ENCODE measurements at regions not wholly inside any gene's neighbourhood (a gene's known extent, or its start where the extent isn't known, plus 50 kb on each side); places are given as distances from the start of the nearest gene placed in this dataset.

GRCh38 chr10:42921951-42922350 is 139.4 kb downstream of the BMS1 start:
- H3K27ac ChIP-seq (ENCODE audit: low read depth, low read length, poor library complexity, severe bottlenecking): no peak overlapping the region
- intact Hi-C loops (cut with micrococcal nuclease; ENCODE audit: unreplicated experiment): no loop called here
- no peaks in the 10 kb centered on the region for H3K36me3 ChIP-seq (ENCODE audit: insufficient read depth, low read length)

GRCh38 chr10:42924484-42924883 is 141.9 kb downstream of the BMS1 start:
- DNase-seq (ENCODE audit: low spot score): no peak
- no peaks in the 10 kb centered on the region for H3K36me3 ChIP-seq (ENCODE audit: insufficient read depth, low read length)
- H3K9me2 ChIP-seq (ENCODE audit: insufficient read depth, low read length): no peaks in the 10 kb centered on the region
- H3K27ac ChIP-seq (ENCODE audit: low read depth, low read length, poor library complexity, severe bottlenecking): no peak overlapping the region
- no peak overlapping the region for H2AFZ ChIP-seq (ENCODE audit: low read length)
- no peaks in the 10 kb centered on the region for H3K9me3 ChIP-seq (ENCODE audit: low read length)
- BruUV-seq (replicated peaks): no TSS peak
- ChIA-PET POLR2A (no interaction called here), CTCF (ENCODE audit: unreplicated experiment) (no interaction called here)
- no peaks in the 10 kb centered on the region for H3K4me1 ChIP-seq (ENCODE audit: insufficient read depth, low read length, poor library complexity, severe bottlenecking)
- H3K79me2 ChIP-seq (ENCODE audit: insufficient read depth, low read depth, low read length): no peaks in the 10 kb centered on the region
- no peaks in the 10 kb centered on the region for H4K20me1 ChIP-seq (ENCODE audit: insufficient read depth, low read length)
- TF ChIP-seq EZH2phosphoT487 (IDR thresholded peaks at IDR 0.05; ENCODE audit: borderline replicate concordance, low read depth, low read length): no peak
- TF ChIP-seq CTCF (conservative IDR thresholded peaks at IDR 0.05; ENCODE audit: low read length): no peak
- intact Hi-C loops (cut with micrococcal nuclease; ENCODE audit: unreplicated experiment): no loop called here
- H3K4me2 ChIP-seq (ENCODE audit: low read length): no peak overlapping the region
- H3K4me3 ChIP-seq (ENCODE audit: low read depth, low read length, poor library complexity, severe bottlenecking): no peak overlapping the region

More at GRCh38 chr10:42921951-42922350, 139.4 kb downstream of the BMS1 start:
- ChIA-PET POLR2A (no interaction called here), CTCF (ENCODE audit: unreplicated experiment) (no interaction called here)
- TF ChIP-seq EZH2phosphoT487 (IDR thresholded peaks at IDR 0.05; ENCODE audit: borderline replicate concordance, low read depth, low read length) (no peak), CTCF (conservative IDR thresholded peaks at IDR 0.05; ENCODE audit: low read length) (no peak)
- Histone ChIP-seq H2AFZ (ENCODE audit: low read length) (no peak overlapping the region), H3K79me2 (ENCODE audit: insufficient read depth, low read depth, low read length) (no peaks in the 10 kb centered on the region), H3K4me3 (ENCODE audit: low read depth, low read length, poor library complexity, severe bottlenecking) (no peak overlapping the region), H3K9me3 (ENCODE audit: low read length) (no peaks in the 10 kb centered on the region), H3K4me1 (ENCODE audit: insufficient read depth, low read length, poor library complexity, severe bottlenecking) (no peaks in the 10 kb centered on the region), H4K20me1 (ENCODE audit: insufficient read depth, low read length) (no peaks in the 10 kb centered on the region), H3K9me2 (ENCODE audit: insufficient read depth, low read length) (no peaks in the 10 kb centered on the region), H3K4me2 (ENCODE audit: low read length) (no peak overlapping the region)
- DNase-seq (ENCODE audit: low spot score): no peak
- BruUV-seq (replicated peaks): no TSS peak

GRCh38 chr10:42926843-42927242 is 144.2 kb downstream of the BMS1 start:
- BruUV-seq (replicated peaks): no TSS peak

More at GRCh38 chr10:42926843-42927242, 144.2 kb downstream of the BMS1 start:
- no peak overlapping the region for H2AFZ ChIP-seq (ENCODE audit: low read length)
- H3K4me2 ChIP-seq (ENCODE audit: low read length): no peak overlapping the region
- no peak for DNase-seq (ENCODE audit: low spot score)
- no peak overlapping the region for H3K27ac ChIP-seq (ENCODE audit: low read depth, low read length, poor library complexity, severe bottlenecking)
- H3K9me2 ChIP-seq (ENCODE audit: insufficient read depth, low read length): no peaks in the 10 kb centered on the region
- no peak overlapping the region for H3K4me3 ChIP-seq (ENCODE audit: low read depth, low read length, poor library complexity, severe bottlenecking)
- no peak for TF ChIP-seq CTCF (conservative IDR thresholded peaks at IDR 0.05; ENCODE audit: low read length)
- no peak for TF ChIP-seq EZH2phosphoT487 (IDR thresholded peaks at IDR 0.05; ENCODE audit: borderline replicate concordance, low read depth, low read length)
- ChIA-PET POLR2A (no interaction called here), CTCF (ENCODE audit: unreplicated experiment) (no interaction called here)
- H3K4me1 ChIP-seq (ENCODE audit: insufficient read depth, low read length, poor library complexity, severe bottlenecking): no peaks in the 10 kb centered on the region
- intact Hi-C loops (cut with micrococcal nuclease; ENCODE audit: unreplicated experiment): no loop called here
- H3K36me3 ChIP-seq (ENCODE audit: insufficient read depth, low read length): no peaks in the 10 kb centered on the region
- no peaks in the 10 kb centered on the region for H4K20me1 ChIP-seq (ENCODE audit: insufficient read depth, low read length)
- H3K9me3 ChIP-seq (ENCODE audit: low read length): no peaks in the 10 kb centered on the region
- no peaks in the 10 kb centered on the region for H3K79me2 ChIP-seq (ENCODE audit: insufficient read depth, low read depth, low read length)

Measured in OCI-LY7 (cell line).